K562 (cell line): ENCODE measurements at regions not wholly inside any gene's neighbourhood (a gene's known extent, or its start where the extent isn't known, plus 50 kb on each side); places are given as distances from the start of the nearest gene placed in this dataset.

ENCODE experiments used
- ATAC-seq: fragments of 200-7000 bp; cut with Tn5 transposase; 3 replicates; pipeline ENCODE4 v1.9.1; 2020; ENCODE audit warnings: moderate library complexity
- BruUV-seq: library from RNA; stranded (reverse); fragments of 400-500 nt; replicated peaks from 2 replicates; lab custom pipeline; 2021; lab: Mats Ljungman, UMichigan
- CTCF ChIA-PET: fragments of 300-600 bp; formaldehyde crosslinking; extraction: SDS; loops from one replicate; lab custom pipeline; 2021; ENCODE audit warnings: low intra/inter-chr PET ratio; lab: Yijun Ruan, JAX
- POLR2A ChIA-PET: fragments of 300-600, 350-650 bp; sonication (Branson Sonifier 250); formaldehyde crosslinking; extraction: SDS; loops from one replicate; lab custom pipeline; 2021; ENCODE audit warnings: antibody characterized with exemption, inconsistent platforms; lab: Yijun Ruan, JAX
- DNase-seq, 4 experiments: peaks; one replicate each; pipeline versions ENCODE4 v3.0.0 to v3.0.0-alpha.2; 2011 to 2018; ENCODE audit warnings: low spot score in 3 of 4, mixed read lengths in 3 of 4; ENCODE audit errors: extremely low read depth in 1 of 4
- FAIRE-seq: peaks from 2 replicates; lab custom pipeline; 2011; peaks lifted over from hg19 to GRCh38; lab: Jason Lieb, UNC
- H2AFZ ChIP-seq: 2 replicates; pipeline ENCODE4 v1.6.0; 2011; ENCODE audit warnings: low read depth, low read length, control low read depth, inconsistent platforms
- H3K27ac ChIP-seq: fragments of 200-600 bp; 3 replicates; pipeline ENCODE4 v1.8.0; 2011; ENCODE audit warnings: low read depth, mild to moderate bottlenecking, control low read depth, inconsistent platforms, low read length, moderate library complexity, mixed read lengths; ENCODE audit errors: extremely low read depth
- H3K27me3 ChIP-seq, 2 experiments: fragments of 300-600 bp in 1 of 2; 2 replicates in 1 of 2; 3 replicates in 1 of 2; pipeline versions ENCODE4 v1.6.0 to v1.8.0; 2011; ENCODE audit warnings: inconsistent platforms in 2 of 2, low read length in 2 of 2, mild to moderate bottlenecking in 1 of 2, mixed read lengths in 1 of 2, moderate library complexity in 1 of 2; ENCODE audit not compliant: control insufficient read depth in 2 of 2, insufficient read depth in 2 of 2
- H3K36me3 ChIP-seq: fragments of 300-600 bp; 3 replicates; pipeline ENCODE4 v1.8.0; 2011; ENCODE audit warnings: mild to moderate bottlenecking, low read length, inconsistent platforms; ENCODE audit not compliant: control insufficient read depth, insufficient read depth
- H3K4me1 ChIP-seq, 2 experiments: fragments of 200-600 bp in 1 of 2; replicated peaks in 1 of 2; 2 replicates in 1 of 2; 3 replicates in 1 of 2; pipeline versions ENCODE4 v1.5.1 to v1.8.0; 2011; ENCODE audit warnings: inconsistent platforms in 2 of 2, low read length in 2 of 2, mild to moderate bottlenecking in 1 of 2, mixed read lengths in 1 of 2, moderate library complexity in 1 of 2; ENCODE audit not compliant: control insufficient read depth in 2 of 2, insufficient read depth in 2 of 2
- H3K4me2 ChIP-seq: 2 replicates; pipeline ENCODE4 v1.6.1; 2011; ENCODE audit warnings: low read length, control low read depth, inconsistent platforms, mixed read lengths; ENCODE audit not compliant: insufficient read depth
- H3K4me3 ChIP-seq: fragments of 200-600 bp; sonication (generic), shearing (Covaris generic); 2 replicates; pipeline ENCODE4 v1.5.1; 2016; ENCODE audit warnings: control low read depth, inconsistent platforms
- H3K79me2 ChIP-seq: fragments of 200-600 bp; 3 replicates; pipeline ENCODE4 v1.8.0; 2011; ENCODE audit warnings: low read length, inconsistent platforms; ENCODE audit not compliant: control insufficient read depth, insufficient read depth
- H3K9ac ChIP-seq, 2 experiments: 2 replicates each; pipeline versions ENCODE4 v1.6.0 to v1.6.1; 2011; ENCODE audit warnings: low read depth in 2 of 2, low read length in 2 of 2, control low read depth in 1 of 2, inconsistent platforms in 1 of 2, mild to moderate bottlenecking in 1 of 2, mixed read lengths in 1 of 2; ENCODE audit not compliant: insufficient read depth in 1 of 2
- H3K9me1 ChIP-seq: one replicate; pipeline ENCODE4 v1.6.0; 2011; ENCODE audit warnings: inconsistent platforms, mild to moderate bottlenecking, low read length, moderate library complexity; ENCODE audit not compliant: control insufficient read depth, insufficient read depth
- H3K9me3 ChIP-seq: replicated peaks from 2 replicates; pipeline ENCODE4 v1.5.1; 2011; ENCODE audit warnings: low read depth, low read length, inconsistent platforms; ENCODE audit not compliant: control insufficient read depth, insufficient read depth
- H4K20me1 ChIP-seq: replicated peaks from 2 replicates; pipeline ENCODE4 v1.6.1; 2011; ENCODE audit warnings: low read length, inconsistent platforms, mixed read lengths; ENCODE audit not compliant: control insufficient read depth, insufficient read depth
- DPF2 ChIP-seq: fragments of 450-650 bp; IDR thresholded peaks from 2 replicates; pipeline ENCODE4 v1.6.1; 2016
- HLTF ChIP-seq: fragments of 450-650 bp; IDR thresholded peaks from 2 replicates; pipeline ENCODE4 v1.6.1; 2016
- HNRNPLL ChIP-seq: fragments of 200-400 bp; formaldehyde crosslinking; IDR thresholded peaks from 2 replicates; pipeline ENCODE4 v1.6.1; 2017; ENCODE audit warnings: low read length, low read depth, mild to moderate bottlenecking; ENCODE audit not compliant: poor library complexity, severe bottlenecking
- JUND ChIP-seq, 2 experiments: IDR thresholded peaks; 2 replicates in 1 of 2; 3 replicates in 1 of 2; pipeline ENCODE4 v1.6.1; 2011; ENCODE audit warnings: borderline replicate concordance in 2 of 2, low read depth in 2 of 2, low read length in 2 of 2, improper control_type of control experiment in 1 of 2, missing biosample characterization in 1 of 2, missing genetic modification characterization in 1 of 2, missing genetic modification reagents in 1 of 2
- MCM2 ChIP-seq: fragments of 450-650 bp; IDR thresholded peaks from 2 replicates; pipeline ENCODE4 v1.6.1; 2017; ENCODE audit warnings: low read depth, mild to moderate bottlenecking
- NR1H2 ChIP-seq: sonication (generic); formaldehyde crosslinking; IDR thresholded peaks from 2 replicates; pipeline ENCODE4 v1.4.0; 2020; ENCODE audit warnings: mild to moderate bottlenecking, missing genetic modification reagents
- ZNF124 ChIP-seq: sonication (generic); formaldehyde crosslinking; IDR thresholded peaks from 2 replicates; pipeline ENCODE4 v1.8.1; 2022; ENCODE audit warnings: missing genetic modification reagents
- ZNF174 ChIP-seq: fragments of 250-450 bp; sonication (Bioruptor Pico); IDR thresholded peaks from 2 replicates; pipeline ENCODE4 v1.4.0; 2020; ENCODE audit warnings: mild to moderate bottlenecking
- WGBS: fragments of 100-300 bp; shearing (Covaris generic); methylation state at CpG from one replicate; pipeline ENCODE4 v1.1.6; 2016; ENCODE audit warnings: low coverage, mixed read lengths; ENCODE audit not compliant: insufficient coverage; ENCODE audit errors: missing lambda C conversion rate; 5-methylcytosine and 5-hydroxymethylcytosine counted together
- in situ Hi-C: fragments of 300-500 bp; cut with MboI; formaldehyde crosslinking; loops from 4 replicates; pipeline ENCODE4 v1.15.0; 2018; ENCODE audit warnings: inconsistent platforms, mixed read lengths
- intact Hi-C: fragments of 100-400 bp; cut with micrococcal nuclease; formaldehyde crosslinking; loops from 2 replicates; pipeline ENCODE4 v1.14.2; 2022

- no peak for TF ChIP-seq JUND (IDR thresholded peaks at IDR 0.05; ENCODE audit: borderline replicate concordance, low read depth, low read length)
- no peak for TF ChIP-seq JUND (tag; IDR thresholded peaks at IDR 0.05; ENCODE audit: borderline replicate concordance, low read depth, low read length)
- TF ChIP-seq ZNF124, result no peak
- no peak for TF ChIP-seq HNRNPLL
- TF ChIP-seq ZNF174 (CRISPR knock-in tag), result no peak
- TF ChIP-seq DPF2, result no peak
- no peak for TF ChIP-seq NR1H2
These were observed 499.0 kb downstream of the EBF1 start (continued) for GRCh38 chr5:158600679-158601078.

- intact Hi-C loops (no loop called here), in situ Hi-C loops (no loop called here)
- no peak for FAIRE-seq
- Histone ChIP-seq H3K4me1 (no peaks in the 10 kb centered on the region), H4K20me1 (no peaks in the 10 kb centered on the region), H3K79me2 (no peaks in the 10 kb centered on the region), H3K9me3 (no peaks in the 10 kb centered on the region), H2AFZ (no peak overlapping the region)
- 0% methylated on average over 2 of the region's 2 CpGs for WGBS
- CTCF ChIA-PET, result no interaction called here
- POLR2A ChIA-PET, result no interaction called here
- ATAC-seq, result no peak
- no peak for DNase-seq
- no peak for TF ChIP-seq MCM2
- TF ChIP-seq HLTF, result no peak
- TF ChIP-seq, all 486 proteins: peak for 0
- no peaks in the 10 kb centered on the region for H3K9me1 ChIP-seq
- no TSS peak for BruUV-seq
- H3K27ac ChIP-seq, result no peak overlapping the region
- H3K4me3 ChIP-seq, result no peak overlapping the region
- no peaks in the 10 kb centered on the region for H3K27me3 ChIP-seq
- H3K4me2 ChIP-seq, result no peak overlapping the region
- no peaks in the 10 kb centered on the region for H3K36me3 ChIP-seq
- no peak overlapping the region for H3K9ac ChIP-seq
These were observed 500.6 kb downstream of the EBF1 start for GRCh38 chr5:158599157-158599556.
